Neuronal stem cell (in vitro differentiated cells): ENCODE measurements at regions not wholly inside any gene's neighbourhood (a gene's known extent, or its start where the extent isn't known, plus 50 kb on each side); places are given as distances from the start of the nearest gene placed in this dataset.

Source experiments
- DNase-seq: peaks from one replicate; pipeline ENCODE4 v3.0.0-alpha.2; 2013; ENCODE audit warnings: low spot score
- H2AFZ ChIP-seq: one replicate; pipeline ENCODE4 v1.6.1; 2013; ENCODE audit warnings: mild to moderate bottlenecking, low read length, inconsistent platforms
- H2AK5ac ChIP-seq: 2 replicates; pipeline ENCODE4 v1.6.1; 2013; ENCODE audit warnings: low read depth, mild to moderate bottlenecking, inconsistent platforms, low read length, moderate library complexity, mixed read lengths
- H2BK120ac ChIP-seq: 2 replicates; pipeline ENCODE4 v1.6.1; 2013; ENCODE audit warnings: low read depth, mild to moderate bottlenecking, inconsistent platforms, low read length, moderate library complexity, mixed read lengths
- H2BK12ac ChIP-seq: one replicate; pipeline ENCODE4 v1.6.1; 2013; ENCODE audit warnings: low read length, inconsistent platforms
- H2BK15ac ChIP-seq: 2 replicates; pipeline ENCODE4 v1.6.1; 2013; ENCODE audit warnings: mild to moderate bottlenecking, low read length, inconsistent platforms, mixed read lengths
- H2BK5ac ChIP-seq: one replicate; pipeline ENCODE4 v1.6.1; 2013; ENCODE audit warnings: inconsistent platforms, mild to moderate bottlenecking, low read length, moderate library complexity
- H3K14ac ChIP-seq: one replicate; pipeline ENCODE4 v1.6.1; 2013; ENCODE audit warnings: low read length, inconsistent platforms
- H3K18ac ChIP-seq: 2 replicates; pipeline ENCODE4 v1.6.1; 2013; ENCODE audit warnings: low read length, inconsistent platforms
- H3K23ac ChIP-seq: 2 replicates; pipeline ENCODE4 v1.6.1; 2013; ENCODE audit warnings: low read depth, mild to moderate bottlenecking, mixed read lengths, low read length, inconsistent platforms; ENCODE audit not compliant: poor library complexity
- H3K27ac ChIP-seq: replicated peaks from 3 replicates; pipeline ENCODE4 v1.5.1; 2013; ENCODE audit warnings: low read length, inconsistent platforms
- H3K27me3 ChIP-seq, 3 experiments: 2 replicates each; pipeline ENCODE4 v1.6.1; 2013; ENCODE audit warnings: low read length in 3 of 3, mild to moderate bottlenecking in 2 of 3, inconsistent platforms in 1 of 3, low read depth in 1 of 3, mixed read lengths in 1 of 3, moderate library complexity in 1 of 3; ENCODE audit not compliant: control insufficient read depth in 3 of 3, insufficient read depth in 3 of 3
- H3K36me3 ChIP-seq, 2 donors: replicated peaks in 1 of 2; 2 replicates each; pipeline ENCODE4 v1.6.1; 2013; ENCODE audit warnings: low read length in 2 of 2; ENCODE audit not compliant: control insufficient read depth in 2 of 2, insufficient read depth in 2 of 2
- H3K4ac ChIP-seq: 2 replicates; pipeline ENCODE4 v1.6.1; 2013; ENCODE audit warnings: inconsistent platforms, mild to moderate bottlenecking, low read length, moderate library complexity
- H3K4me1 ChIP-seq, 2 donors: 1 replicate in 1 of 2; 2 replicates in 1 of 2; pipeline ENCODE4 v1.6.1; 2013; ENCODE audit warnings: low read length in 2 of 2, low read depth in 1 of 2; ENCODE audit not compliant: control insufficient read depth in 2 of 2, insufficient read depth in 1 of 2
- H3K4me2 ChIP-seq: one replicate; pipeline ENCODE4 v1.6.1; 2013; ENCODE audit warnings: mild to moderate bottlenecking, low read length, inconsistent platforms; ENCODE audit not compliant: insufficient read depth, poor library complexity, severe bottlenecking
- H3K4me3 ChIP-seq, 2 donors: 2 replicates each; pipeline ENCODE4 v1.5.1; 2013; ENCODE audit warnings: low read length in 2 of 2, mild to moderate bottlenecking in 2 of 2, inconsistent platforms in 1 of 2, moderate library complexity in 1 of 2
- H3K79me1 ChIP-seq: one replicate; pipeline ENCODE4 v1.6.1; 2013; ENCODE audit warnings: low read depth, mild to moderate bottlenecking, inconsistent platforms, low read length, moderate library complexity
- H3K9ac ChIP-seq: one replicate; pipeline ENCODE4 v1.6.1; 2013; ENCODE audit warnings: mild to moderate bottlenecking, low read depth, low read length, inconsistent platforms; ENCODE audit not compliant: poor library complexity
- H3K9me3 ChIP-seq, 2 donors: replicated peaks in 1 of 2; 2 replicates each; pipeline versions ENCODE3 to v1.6.1; 2013; ENCODE audit warnings: low read length in 2 of 2, mild to moderate bottlenecking in 2 of 2, inconsistent platforms in 1 of 2, low read depth in 1 of 2, mixed read lengths in 1 of 2, moderate library complexity in 1 of 2; ENCODE audit not compliant: control insufficient read depth in 2 of 2, insufficient read depth in 1 of 2
- H4K8ac ChIP-seq: one replicate; pipeline ENCODE4 v1.6.1; 2013; ENCODE audit warnings: low read depth, mild to moderate bottlenecking, inconsistent platforms, low read length, moderate library complexity
- H4K91ac ChIP-seq: one replicate; pipeline ENCODE4 v1.6.1; 2013; ENCODE audit warnings: low read length, low read depth, mild to moderate bottlenecking, inconsistent platforms; ENCODE audit not compliant: poor library complexity
- WGBS, 2 donors: extraction: QIAGEN DNeasy Blood & Tissue Kit; methylation state at CpG; one replicate each; pipeline ENCODE4 v1.1.7; 2013; ENCODE audit warnings: missing lambda C conversion rate in 2 of 2, mixed read lengths in 1 of 2; ENCODE audit not compliant: insufficient read length in 2 of 2, insufficient replicate concordance in 1 of 2; ENCODE audit errors: extremely low coverage in 2 of 2; 5-methylcytosine and 5-hydroxymethylcytosine counted together

DNA sequence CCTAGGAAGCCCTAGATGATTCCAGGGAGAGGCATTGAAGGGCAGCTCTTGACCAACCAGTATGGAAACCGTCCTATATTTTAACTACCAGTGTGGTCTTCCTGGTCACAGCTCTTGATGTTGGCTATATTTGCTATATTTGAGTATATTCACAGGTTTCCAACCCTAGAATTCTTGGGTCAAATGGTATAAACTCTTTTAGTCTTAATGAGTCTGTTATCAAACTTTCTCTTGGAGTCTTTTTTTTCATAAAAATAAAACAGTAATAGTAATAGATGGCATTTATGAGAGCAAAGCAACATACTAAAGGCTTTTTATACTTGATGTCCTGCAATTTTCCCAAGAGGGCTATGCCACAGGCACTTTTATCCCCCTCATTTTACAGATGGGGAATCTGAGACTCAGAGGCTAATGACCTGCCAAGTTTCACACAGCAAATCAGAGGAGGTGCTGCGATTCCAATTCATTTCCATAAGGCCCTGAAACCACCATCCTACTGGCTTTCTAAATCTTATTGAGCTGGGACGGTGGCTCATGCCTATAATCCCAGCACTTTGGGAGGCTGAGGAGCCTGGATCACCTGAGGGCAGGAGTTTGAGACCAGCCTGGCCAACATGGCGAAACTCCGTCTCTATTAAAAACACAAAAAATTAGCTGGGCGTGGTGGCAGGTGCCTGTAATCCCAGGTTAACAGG lies 217.2 kb upstream of the ZNF217 start:
- no peak for DNase-seq
- no peak overlapping the region for H3K27ac ChIP-seq
- no peak overlapping the region for H3K4me3 ChIP-seq
- no peaks in the 10 kb centered on the region for H3K9me3 ChIP-seq
- no peaks in the 10 kb centered on the region for H3K36me3 ChIP-seq
- H3K27me3 ChIP-seq, result no peaks in the 10 kb centered on the region
- no peaks in the 10 kb centered on the region for H3K79me1 ChIP-seq
- H3K4me2 ChIP-seq, result no peak overlapping the region
- no peak overlapping the region for H2AK5ac ChIP-seq
- no peak overlapping the region for H3K18ac ChIP-seq
- no peak overlapping the region for H3K4ac ChIP-seq
- no peak overlapping the region for H4K91ac ChIP-seq
- H2BK12ac ChIP-seq, result no peak overlapping the region
- no peak overlapping the region for H4K8ac ChIP-seq
- no peak overlapping the region for H2BK15ac ChIP-seq
- no CpG with 5 or more reads among the region's 6 CpGs for WGBS, 2 donors
- no peak overlapping the region for H3K14ac ChIP-seq
- H2BK5ac ChIP-seq, result no peak overlapping the region
- no peak overlapping the region for H3K9ac ChIP-seq
- no peak overlapping the region for H3K23ac ChIP-seq
- no peak overlapping the region for H2AFZ ChIP-seq
- H2BK120ac ChIP-seq, result no peak overlapping the region
- peaks cover 0 to 8% of the 10 kb centered on the region in 2 donors for H3K4me1 ChIP-seq

DNA sequence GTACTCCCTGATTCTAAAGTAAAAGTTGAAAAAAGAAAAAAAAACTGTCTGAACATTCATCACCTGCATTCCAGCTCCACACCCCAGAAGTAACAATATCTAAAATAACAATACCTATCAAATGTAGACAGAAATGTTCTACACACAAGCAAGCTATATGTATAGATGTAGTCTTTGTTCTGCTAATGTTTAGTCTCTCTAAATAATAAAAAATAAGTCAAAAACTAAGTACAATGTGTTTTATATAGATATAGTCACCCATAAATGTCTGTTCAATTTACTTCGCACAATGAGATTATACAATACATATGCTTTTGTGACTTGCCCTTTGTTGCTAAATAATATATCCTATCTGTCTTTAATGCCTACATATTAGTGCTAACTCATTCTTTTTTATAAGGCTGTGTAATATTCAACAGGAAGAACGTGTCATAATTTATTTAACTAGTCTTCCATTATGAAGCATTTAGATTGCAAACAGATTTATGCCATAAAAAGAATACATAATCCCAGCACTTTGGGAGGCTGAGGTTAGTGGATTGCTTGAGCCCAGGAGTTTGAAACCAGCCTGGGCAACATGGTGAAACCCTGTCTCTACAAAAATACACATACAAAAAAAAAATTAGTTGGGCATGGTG lies 216.2 kb upstream of the ZNF217 start:
- no peak overlapping the region for H2BK5ac ChIP-seq
- H3K36me3 ChIP-seq, result no peaks in the 10 kb centered on the region
- no peak overlapping the region for H3K9ac ChIP-seq
- WGBS, 2 donors, result no CpG with 5 or more reads among the region's 2 CpGs
- no peak overlapping the region for H3K14ac ChIP-seq
- H3K4ac ChIP-seq, result no peak overlapping the region
- no peak overlapping the region for H4K8ac ChIP-seq
- no peak overlapping the region for H3K18ac ChIP-seq
- H3K27ac ChIP-seq, result no peak overlapping the region
- H2AK5ac ChIP-seq, result no peak overlapping the region
- no peak for DNase-seq
- no peaks in the 10 kb centered on the region for H3K9me3 ChIP-seq
- peaks cover 0 to 8% of the 10 kb centered on the region in 2 donors for H3K4me1 ChIP-seq
- H2BK120ac ChIP-seq, result no peak overlapping the region
- H2BK12ac ChIP-seq, result no peak overlapping the region
- no peak overlapping the region for H3K4me3 ChIP-seq
- no peak overlapping the region for H2BK15ac ChIP-seq
- H3K4me2 ChIP-seq, result no peak overlapping the region
- no peak overlapping the region for H4K91ac ChIP-seq
- no peak overlapping the region for H2AFZ ChIP-seq
- H3K23ac ChIP-seq, result no peak overlapping the region
- no peaks in the 10 kb centered on the region for H3K79me1 ChIP-seq
- H3K27me3 ChIP-seq, result no peaks in the 10 kb centered on the region

DNA sequence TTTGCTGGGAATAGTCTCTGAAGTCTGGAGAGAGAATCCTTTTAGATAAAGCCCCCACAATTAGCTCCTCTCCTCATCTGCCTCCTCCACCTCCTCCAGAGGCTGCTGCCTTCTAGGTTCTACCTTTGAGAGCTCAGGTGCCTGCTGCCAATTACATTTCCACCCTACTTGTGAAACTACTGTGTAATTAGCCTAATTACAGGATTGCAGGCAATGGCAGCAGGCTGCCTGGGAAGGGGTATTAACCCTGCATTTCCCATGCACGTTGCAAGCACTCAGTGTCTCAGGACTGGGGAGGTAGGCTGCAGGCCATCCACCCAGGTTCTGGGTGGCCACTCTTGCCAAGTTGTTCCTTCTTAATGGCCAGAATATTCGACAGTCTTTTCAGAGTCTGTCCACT lies 215.6 kb upstream of the ZNF217 start:
- Histone ChIP-seq H3K23ac (no peak overlapping the region), H2BK120ac (no peak overlapping the region), H3K79me1 (no peaks in the 10 kb centered on the region), H4K8ac (no peak overlapping the region), H2AK5ac (no peak overlapping the region), H2BK15ac (no peak overlapping the region), H3K27me3 (no peaks in the 10 kb centered on the region), H3K9ac (no peak overlapping the region), H2BK12ac (no peak overlapping the region), H3K27ac (no peak overlapping the region), H3K36me3 (no peaks in the 10 kb centered on the region), H3K4me3 (no peak overlapping the region), H3K4me2 (no peak overlapping the region), H3K4me1 (peaks cover 0 to 8% of the 10 kb centered on the region in 2 donors), H2BK5ac (no peak overlapping the region), H4K91ac (no peak overlapping the region), H3K4ac (no peak overlapping the region), H3K9me3 (no peaks in the 10 kb centered on the region), H2AFZ (no peak overlapping the region), H3K18ac (no peak overlapping the region), H3K14ac (no peak overlapping the region)
- DNase-seq, result no peak
- WGBS, 2 donors, result no CpG with 5 or more reads among the region's 2 CpGs

DNA sequence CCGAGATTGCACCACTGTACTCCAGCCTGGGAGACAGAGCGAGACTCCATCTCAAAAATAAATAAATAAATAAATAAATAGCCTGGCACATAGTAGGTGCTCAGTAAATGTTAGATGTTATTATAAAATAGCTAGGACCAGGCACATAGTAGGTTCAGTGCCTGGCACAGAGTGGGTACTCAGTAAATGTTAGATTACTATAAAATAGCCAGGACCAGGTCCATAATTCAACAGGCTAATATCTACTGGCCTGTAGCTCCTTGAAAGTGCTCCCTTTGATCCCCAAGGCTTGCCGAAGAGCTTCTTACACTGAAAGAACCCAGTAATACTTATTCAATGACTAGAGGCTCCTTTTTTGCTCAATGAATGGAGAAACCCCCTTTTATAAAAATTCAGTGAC lies 215.1 kb upstream of the ZNF217 start:
- H2BK12ac ChIP-seq, result no peak overlapping the region
- DNase-seq, result no peak
- WGBS, 2 donors, result no CpG with 5 or more reads among the region's 3 CpGs
- H3K18ac ChIP-seq, result no peak overlapping the region
- no peak overlapping the region for H3K9ac ChIP-seq
- H2AK5ac ChIP-seq, result no peak overlapping the region
- no peak overlapping the region for H2BK15ac ChIP-seq
- no peak overlapping the region for H4K91ac ChIP-seq
- H3K4me1 ChIP-seq, result peaks cover 0 to 8% of the 10 kb centered on the region in 2 donors
- H3K9me3 ChIP-seq, result no peaks in the 10 kb centered on the region
- no peak overlapping the region for H2BK5ac ChIP-seq
- H2AFZ ChIP-seq, result no peak overlapping the region
- H3K27me3 ChIP-seq, result no peaks in the 10 kb centered on the region
- no peak overlapping the region for H3K4ac ChIP-seq
- H3K27ac ChIP-seq, result no peak overlapping the region
- no peak overlapping the region for H3K14ac ChIP-seq
- no peaks in the 10 kb centered on the region for H3K79me1 ChIP-seq
- H3K36me3 ChIP-seq, result no peaks in the 10 kb centered on the region
- H3K4me3 ChIP-seq, result no peak overlapping the region
- no peak overlapping the region for H4K8ac ChIP-seq
- H2BK120ac ChIP-seq, result no peak overlapping the region
- H3K4me2 ChIP-seq, result no peak overlapping the region
- H3K23ac ChIP-seq, result no peak overlapping the region
